Hepatocyte (in vitro differentiated cells): ENCODE measurements at regions not wholly inside any gene's neighbourhood (a gene's known extent, or its start where the extent isn't known, plus 50 kb on each side); places are given as distances from the start of the nearest gene placed in this dataset.

Experiments
- EZH2 ChIP-seq: fragments of 200-600 bp; sonication (generic); IDR thresholded peaks from 2 replicates; pipeline ENCODE4 v1.6.1; 2016; ENCODE audit warnings: antibody characterized with exemption, mild to moderate bottlenecking, borderline replicate concordance
- EZH2phosphoT487 ChIP-seq: fragments of 200-600 bp; sonication (generic); IDR thresholded peaks from one replicate; pipeline ENCODE4 v1.6.1; 2018; ENCODE audit warnings: antibody characterized with exemption, mild to moderate bottlenecking, low read depth, moderate library complexity; ENCODE audit not compliant: unreplicated experiment, severe bottlenecking
- TF ChIP-seq, protein P1 (sequence below): fragments of 200-600 bp; sonication (generic); IDR thresholded peaks from 2 replicates; pipeline ENCODE4 v1.5.1; 2016; ENCODE audit warnings: antibody characterized with exemption, mild to moderate bottlenecking; ENCODE audit not compliant: poor library complexity

DNA sequence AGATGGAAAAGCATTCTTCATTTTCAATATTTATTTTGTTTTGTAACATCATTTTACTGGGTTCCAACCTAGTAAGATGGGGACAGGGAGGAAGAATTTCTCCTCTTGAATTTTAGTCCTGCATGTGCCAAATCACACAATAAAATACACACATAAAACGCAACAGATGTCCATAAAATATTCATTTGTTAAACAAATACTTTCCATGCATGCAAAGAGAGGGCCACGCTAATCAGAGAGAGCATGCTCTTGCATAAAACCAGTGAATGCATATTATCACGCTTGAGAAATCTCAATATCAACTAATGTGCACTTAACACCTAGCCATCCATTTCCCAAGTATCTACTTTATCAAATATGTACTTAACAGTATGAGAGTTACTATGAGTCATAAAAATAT, 212.6 kb upstream of the TARS1 start:
- TF ChIP-seq EZH2: no peak
- TF ChIP-seq, protein P1, sequence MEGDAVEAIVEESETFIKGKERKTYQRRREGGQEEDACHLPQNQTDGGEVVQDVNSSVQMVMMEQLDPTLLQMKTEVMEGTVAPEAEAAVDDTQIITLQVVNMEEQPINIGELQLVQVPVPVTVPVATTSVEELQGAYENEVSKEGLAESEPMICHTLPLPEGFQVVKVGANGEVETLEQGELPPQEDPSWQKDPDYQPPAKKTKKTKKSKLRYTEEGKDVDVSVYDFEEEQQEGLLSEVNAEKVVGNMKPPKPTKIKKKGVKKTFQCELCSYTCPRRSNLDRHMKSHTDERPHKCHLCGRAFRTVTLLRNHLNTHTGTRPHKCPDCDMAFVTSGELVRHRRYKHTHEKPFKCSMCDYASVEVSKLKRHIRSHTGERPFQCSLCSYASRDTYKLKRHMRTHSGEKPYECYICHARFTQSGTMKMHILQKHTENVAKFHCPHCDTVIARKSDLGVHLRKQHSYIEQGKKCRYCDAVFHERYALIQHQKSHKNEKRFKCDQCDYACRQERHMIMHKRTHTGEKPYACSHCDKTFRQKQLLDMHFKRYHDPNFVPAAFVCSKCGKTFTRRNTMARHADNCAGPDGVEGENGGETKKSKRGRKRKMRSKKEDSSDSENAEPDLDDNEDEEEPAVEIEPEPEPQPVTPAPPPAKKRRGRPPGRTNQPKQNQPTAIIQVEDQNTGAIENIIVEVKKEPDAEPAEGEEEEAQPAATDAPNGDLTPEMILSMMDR: no peak
- no peak for TF ChIP-seq EZH2phosphoT487
